ENCODE measurements at regions not wholly inside any gene's neighbourhood (a gene's known extent, or its start where the extent isn't known, plus 50 kb on each side); places are given as distances from the start of the nearest gene placed in this dataset.

DNA sequence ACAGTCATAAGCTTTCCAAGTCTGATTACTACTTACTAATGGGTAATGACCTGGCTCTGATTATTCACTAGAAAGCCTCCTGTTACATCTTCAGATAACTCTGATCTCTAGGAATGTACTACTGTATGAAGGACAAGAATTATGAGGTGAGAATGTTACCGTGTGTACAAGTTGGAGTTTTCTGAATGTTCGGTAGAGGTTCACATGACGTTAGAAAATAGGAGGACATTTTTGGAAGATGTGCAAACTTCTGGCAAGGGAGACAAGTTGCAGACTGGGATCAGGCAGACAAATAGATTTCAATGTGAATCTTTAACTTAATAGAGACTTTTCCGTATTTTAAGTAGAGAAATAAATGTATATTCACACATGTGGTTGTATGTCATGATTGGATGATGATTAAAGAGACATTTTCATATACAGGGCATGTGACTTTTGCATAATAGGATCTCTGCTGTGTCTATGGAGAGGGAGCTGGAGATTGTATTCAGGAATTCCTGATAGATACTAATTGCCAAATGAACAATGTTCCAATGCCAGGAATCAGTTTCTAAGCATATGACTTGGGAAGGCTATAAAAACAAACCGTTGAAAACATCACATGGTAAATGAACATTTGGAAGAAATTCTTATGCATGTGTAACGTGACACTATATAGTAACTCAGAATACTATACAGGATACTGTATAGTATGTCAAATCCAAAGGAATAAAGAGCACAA, 1695.8 kb upstream of the PIK3C3 start:
- no peak overlapping the region for H3K4me3 ChIP-seq (ENCODE audit: low read length in 3 of 3)
- H3K27me3 ChIP-seq (ENCODE audit: control insufficient read depth, insufficient read depth, low read length): no peaks in the 10 kb centered on the region
- no peak overlapping the region for H3K27ac ChIP-seq (ENCODE audit: low read depth in 2 of 2, low read length in 2 of 2)
- intact Hi-C loops (cut with DNase I): no loop called here
- FAIRE-seq (no peak), DNase-seq (no peak)
- TF ChIP-seq, protein P1, sequence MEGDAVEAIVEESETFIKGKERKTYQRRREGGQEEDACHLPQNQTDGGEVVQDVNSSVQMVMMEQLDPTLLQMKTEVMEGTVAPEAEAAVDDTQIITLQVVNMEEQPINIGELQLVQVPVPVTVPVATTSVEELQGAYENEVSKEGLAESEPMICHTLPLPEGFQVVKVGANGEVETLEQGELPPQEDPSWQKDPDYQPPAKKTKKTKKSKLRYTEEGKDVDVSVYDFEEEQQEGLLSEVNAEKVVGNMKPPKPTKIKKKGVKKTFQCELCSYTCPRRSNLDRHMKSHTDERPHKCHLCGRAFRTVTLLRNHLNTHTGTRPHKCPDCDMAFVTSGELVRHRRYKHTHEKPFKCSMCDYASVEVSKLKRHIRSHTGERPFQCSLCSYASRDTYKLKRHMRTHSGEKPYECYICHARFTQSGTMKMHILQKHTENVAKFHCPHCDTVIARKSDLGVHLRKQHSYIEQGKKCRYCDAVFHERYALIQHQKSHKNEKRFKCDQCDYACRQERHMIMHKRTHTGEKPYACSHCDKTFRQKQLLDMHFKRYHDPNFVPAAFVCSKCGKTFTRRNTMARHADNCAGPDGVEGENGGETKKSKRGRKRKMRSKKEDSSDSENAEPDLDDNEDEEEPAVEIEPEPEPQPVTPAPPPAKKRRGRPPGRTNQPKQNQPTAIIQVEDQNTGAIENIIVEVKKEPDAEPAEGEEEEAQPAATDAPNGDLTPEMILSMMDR (IDR thresholded peaks at IDR 0.05; ENCODE audit: borderline replicate concordance, extremely low read depth, insufficient read depth): no peak
- no peaks in the 10 kb centered on the region for H3K36me3 ChIP-seq (ENCODE audit: control insufficient read depth in 2 of 3, insufficient read depth in 3 of 3, low read length in 3 of 3)
- H3K9ac ChIP-seq (ENCODE audit: low read length in 3 of 3): no peak overlapping the region
- no peaks in the 10 kb centered on the region for H3K4me1 ChIP-seq (ENCODE audit: control insufficient read depth in 2 of 3, insufficient read depth in 2 of 3, low read depth in 1 of 3, low read length in 3 of 3)
- H3K9me3 ChIP-seq (ENCODE audit: control insufficient read depth in 2 of 3, insufficient read depth in 1 of 3, low read length in 3 of 3): no peaks in the 10 kb centered on the region

DNA sequence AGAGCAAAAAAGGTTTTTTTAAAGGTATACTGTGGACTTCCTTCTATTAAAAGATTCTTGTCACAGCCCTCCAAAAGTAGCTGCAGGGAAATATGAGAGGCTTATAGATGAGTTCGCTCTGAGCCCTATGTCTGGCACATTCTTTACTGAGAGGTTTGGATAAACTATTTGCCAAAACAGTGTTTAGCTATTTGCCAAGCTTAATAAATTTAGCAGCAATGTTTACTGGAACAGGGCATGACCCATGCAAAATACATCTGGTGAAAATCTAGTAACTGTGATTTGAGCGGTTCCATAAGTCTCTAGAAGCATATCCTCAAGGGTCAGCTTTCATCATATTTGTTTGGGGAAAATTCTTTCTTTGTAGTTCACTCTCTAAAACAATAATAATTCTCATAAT, 1696.7 kb upstream of the PIK3C3 start:
- DNase-seq: peak in 2 of 5 donors; percentile 25 to 27
- H3K4me1 ChIP-seq (ENCODE audit: control insufficient read depth in 2 of 3, insufficient read depth in 2 of 3, low read depth in 1 of 3, low read length in 3 of 3): no peaks in the 10 kb centered on the region
- intact Hi-C loops (cut with DNase I): no loop called here

DNA sequence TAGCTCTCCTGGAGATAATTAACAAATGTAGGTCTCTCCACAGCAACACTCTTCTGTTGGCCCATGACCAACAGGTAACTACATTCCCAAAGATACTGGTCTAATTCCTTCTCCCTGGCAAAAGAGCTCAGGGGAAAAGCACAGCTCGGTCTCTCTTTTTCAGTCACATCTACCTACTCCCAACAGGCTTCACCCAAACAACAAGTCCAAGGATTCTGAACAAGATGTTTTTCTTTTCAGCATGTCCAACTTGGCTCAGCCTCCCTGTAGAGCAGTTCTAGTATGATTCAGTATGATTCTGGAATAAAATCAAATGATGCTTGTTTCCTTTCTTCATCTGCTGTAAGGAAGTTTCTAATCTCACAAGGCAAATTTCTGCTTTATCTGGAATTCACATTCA, 1704.8 kb upstream of the PIK3C3 start:
- intact Hi-C loops (cut with DNase I): no loop called here
- TF ChIP-seq, protein P1 (IDR thresholded peaks at IDR 0.05; ENCODE audit: borderline replicate concordance, extremely low read depth, insufficient read depth): no peak
- H3K27ac ChIP-seq (ENCODE audit: low read depth in 2 of 2, low read length in 2 of 2): no peak overlapping the region

More for the DNA sequence above, 1696.7 kb upstream of the PIK3C3 start:
- no peaks in the 10 kb centered on the region for H3K9me3 ChIP-seq (ENCODE audit: control insufficient read depth in 2 of 3, insufficient read depth in 1 of 3, low read length in 3 of 3)
- TF ChIP-seq, protein P1 (IDR thresholded peaks at IDR 0.05; ENCODE audit: borderline replicate concordance, extremely low read depth, insufficient read depth): no peak
- no peak overlapping the region for H3K4me3 ChIP-seq (ENCODE audit: low read length in 3 of 3)
- no peaks in the 10 kb centered on the region for H3K36me3 ChIP-seq (ENCODE audit: control insufficient read depth in 2 of 3, insufficient read depth in 3 of 3, low read length in 3 of 3)
- no peak for FAIRE-seq
- H3K27me3 ChIP-seq (ENCODE audit: control insufficient read depth, insufficient read depth, low read length): no peaks in the 10 kb centered on the region
- H3K9ac ChIP-seq (ENCODE audit: low read length in 3 of 3): no peak overlapping the region
- H3K27ac ChIP-seq (ENCODE audit: low read depth in 2 of 2, low read length in 2 of 2): no peak overlapping the region

More for the DNA sequence above, 1704.8 kb upstream of the PIK3C3 start:
- Histone ChIP-seq H3K9ac (ENCODE audit: low read length in 3 of 3) (no peak overlapping the region), H3K36me3 (ENCODE audit: control insufficient read depth in 2 of 3, insufficient read depth in 3 of 3, low read length in 3 of 3) (no peaks in the 10 kb centered on the region), H3K9me3 (ENCODE audit: control insufficient read depth in 2 of 3, insufficient read depth in 1 of 3, low read length in 3 of 3) (no peaks in the 10 kb centered on the region), H3K27me3 (ENCODE audit: control insufficient read depth, insufficient read depth, low read length) (no peaks in the 10 kb centered on the region), H3K4me1 (ENCODE audit: control insufficient read depth in 2 of 3, insufficient read depth in 2 of 3, low read depth in 1 of 3, low read length in 3 of 3) (no peaks in the 10 kb centered on the region), H3K4me3 (ENCODE audit: low read length in 3 of 3) (no peak overlapping the region)
- no peak for FAIRE-seq
- no peak for DNase-seq
